HG02884 (cell line): ENCODE measurements at regions not wholly inside any gene's neighbourhood (a gene's known extent, or its start where the extent isn't known, plus 50 kb on each side); places are given as distances from the start of the nearest gene placed in this dataset.

ENCODE experiments used
- ATAC-seq: cut with Tn5 transposase; IDR thresholded peaks from one replicate; pipeline ENCODE4 v1.9.1; 2021; ENCODE audit warnings: mild to moderate bottlenecking, moderate library complexity; ENCODE audit not compliant: unreplicated experiment

DNA sequence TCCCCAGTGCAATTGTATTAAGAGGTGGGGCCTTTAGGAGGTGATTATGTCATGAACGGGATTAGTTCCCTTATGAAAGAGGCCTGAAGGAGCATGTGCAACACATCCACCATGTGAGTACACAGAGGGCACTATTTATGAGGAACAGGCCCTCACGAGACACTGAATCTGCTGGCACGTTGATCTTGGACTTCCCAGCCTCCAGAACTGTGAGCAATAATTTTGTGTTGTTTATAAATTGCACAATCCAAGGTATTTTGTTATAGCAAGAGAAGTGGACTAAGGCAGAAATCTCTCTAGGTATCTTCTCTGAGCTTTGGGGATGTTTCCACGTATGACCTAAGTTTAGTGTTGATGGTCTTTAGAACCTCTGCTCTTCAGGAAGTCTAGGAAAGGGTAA lies 149.3 kb upstream of the CBLB start:
- ATAC-seq = no peak

DNA sequence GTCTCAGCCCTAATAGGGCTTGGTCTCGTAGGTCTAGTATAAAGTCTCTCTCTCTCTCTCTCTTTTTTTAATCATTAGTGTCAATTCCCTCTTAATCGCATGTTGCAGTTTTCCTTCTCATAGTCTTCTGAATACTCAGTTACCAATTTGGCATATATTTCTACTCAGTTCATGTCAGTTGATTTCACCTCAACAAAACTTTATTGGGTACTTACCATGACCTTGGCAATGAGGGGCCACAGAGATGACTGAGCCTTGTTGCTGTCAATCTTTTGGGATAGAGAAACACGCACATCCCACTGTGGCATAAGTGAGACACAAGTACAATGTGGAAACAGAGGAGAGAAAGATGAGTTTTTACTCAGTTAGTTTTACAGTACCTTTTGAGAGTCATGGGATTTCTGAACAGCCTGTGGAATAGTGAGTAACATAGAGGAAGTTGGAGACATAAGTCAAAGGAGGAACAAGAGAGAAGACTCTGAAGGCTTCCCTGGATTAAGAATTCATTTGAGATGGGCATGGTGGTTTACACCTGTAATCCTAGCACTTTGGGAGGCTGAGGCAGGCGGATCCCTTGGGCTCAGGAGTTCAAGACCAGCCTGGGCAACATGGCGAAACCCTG lies 150.2 kb upstream of the CBLB start:
- no peak for ATAC-seq

DNA sequence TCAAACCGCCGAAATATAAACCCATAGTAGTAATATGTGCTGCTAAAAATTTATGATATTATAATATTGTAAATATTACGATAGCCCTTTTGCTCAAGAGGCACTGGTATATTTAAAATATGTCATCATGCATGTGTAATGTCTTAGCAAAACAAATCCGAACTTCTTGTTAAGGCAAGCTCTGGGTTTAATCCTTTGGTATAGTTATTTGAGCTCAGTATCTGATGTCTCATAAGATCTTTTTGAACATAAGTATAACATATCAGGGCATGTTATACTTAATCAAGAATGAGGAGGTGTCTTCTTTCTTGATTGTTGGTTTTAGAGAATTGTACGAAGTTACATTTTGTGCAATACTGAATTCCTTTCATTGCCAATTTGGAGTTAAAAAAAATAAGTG lies 154.1 kb upstream of the CBLB start:
- no peak for ATAC-seq

DNA sequence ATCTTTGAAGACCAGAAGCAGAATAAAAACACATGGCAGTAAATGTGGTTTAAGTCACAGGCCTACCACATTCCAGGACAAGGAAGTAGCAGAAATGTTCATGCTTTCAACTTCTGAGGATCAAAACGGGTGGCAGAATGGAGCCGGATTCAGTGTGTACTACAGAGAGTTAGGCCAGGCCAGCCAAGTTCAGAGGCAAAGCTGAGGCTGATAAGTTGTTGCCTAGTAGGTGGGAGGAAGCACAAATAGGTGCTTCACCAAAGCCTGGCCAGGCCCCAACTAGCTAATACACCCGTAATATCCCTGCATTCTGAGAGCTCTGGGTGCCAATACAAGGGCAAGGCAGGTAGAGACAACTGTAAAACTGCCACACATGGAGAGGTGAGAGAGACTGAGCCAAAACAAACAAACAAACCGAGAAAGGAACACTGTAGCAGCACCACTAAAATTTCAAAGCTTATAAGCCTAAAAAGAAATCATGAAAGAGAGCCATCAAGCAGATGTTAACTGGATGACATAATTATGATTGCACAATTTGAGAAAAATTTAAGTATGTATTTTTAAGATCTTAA lies 156.4 kb upstream of the CBLB start:
- ATAC-seq = no peak

DNA sequence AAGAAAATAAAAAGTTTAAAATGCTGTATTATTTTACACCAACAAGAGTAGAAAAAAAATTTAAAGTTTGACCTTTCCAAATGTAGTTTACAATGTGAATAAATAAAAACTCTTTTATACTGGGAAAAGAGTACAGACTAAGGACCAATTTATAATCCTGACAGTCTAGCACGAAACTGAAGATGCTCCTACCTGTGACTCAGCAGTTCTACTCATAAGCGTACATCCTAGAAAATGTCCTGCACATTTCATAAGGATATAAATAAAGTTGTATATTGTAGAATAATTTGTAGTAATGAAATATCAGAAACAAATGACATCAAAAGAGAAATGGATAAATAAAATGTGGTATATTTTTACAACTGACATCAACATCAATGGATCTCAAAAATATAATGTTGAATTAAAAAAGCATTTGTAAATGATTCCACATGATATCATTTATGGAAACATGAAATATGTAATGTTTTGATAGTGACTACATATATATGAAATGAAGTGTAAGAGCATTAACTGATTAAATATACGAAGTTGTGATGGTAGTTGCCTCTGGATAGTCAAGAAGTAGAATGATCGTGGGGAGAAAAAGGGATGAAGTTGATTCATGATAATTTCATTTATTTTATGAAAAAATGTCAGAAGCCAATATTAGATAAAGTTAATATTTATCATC lies 161.3 kb upstream of the CBLB start:
- ATAC-seq = no peak

DNA sequence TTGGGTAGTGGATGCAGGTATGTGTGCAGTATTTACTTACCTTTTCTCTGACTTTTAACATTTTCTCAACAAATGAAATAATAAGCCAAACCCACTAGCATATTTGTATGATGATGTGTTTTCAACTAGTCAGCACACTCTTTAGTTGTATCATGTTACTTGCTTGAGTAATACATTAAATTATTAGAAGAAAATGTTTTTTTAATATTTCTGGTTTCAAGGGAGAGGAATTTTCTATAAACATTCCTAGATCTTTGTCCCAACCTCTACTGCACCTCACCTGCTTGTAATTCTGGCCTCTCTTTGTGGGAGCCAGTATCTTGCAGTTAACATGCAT lies 161.8 kb upstream of the CBLB start:
- no peak for ATAC-seq

DNA sequence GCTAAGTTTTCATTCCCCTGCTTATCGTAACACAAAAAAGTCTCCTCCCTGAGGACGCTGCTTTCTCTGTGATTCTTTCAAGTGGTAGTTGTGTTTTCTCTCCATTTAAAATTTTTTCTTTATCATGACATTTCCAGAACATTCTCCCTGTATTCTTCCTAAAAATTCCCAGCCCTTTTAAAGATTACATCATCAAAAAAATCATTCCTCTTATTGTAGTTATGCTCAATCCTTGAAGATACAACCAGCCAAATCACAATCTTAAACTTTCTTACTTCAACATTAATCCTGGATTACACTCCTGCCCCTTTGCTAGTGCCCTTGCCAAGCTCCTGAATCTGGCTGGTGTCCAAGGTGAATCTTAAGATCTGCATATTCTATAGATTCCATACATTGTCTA lies 163.7 kb upstream of the CBLB start:
- ATAC-seq = no peak

DNA sequence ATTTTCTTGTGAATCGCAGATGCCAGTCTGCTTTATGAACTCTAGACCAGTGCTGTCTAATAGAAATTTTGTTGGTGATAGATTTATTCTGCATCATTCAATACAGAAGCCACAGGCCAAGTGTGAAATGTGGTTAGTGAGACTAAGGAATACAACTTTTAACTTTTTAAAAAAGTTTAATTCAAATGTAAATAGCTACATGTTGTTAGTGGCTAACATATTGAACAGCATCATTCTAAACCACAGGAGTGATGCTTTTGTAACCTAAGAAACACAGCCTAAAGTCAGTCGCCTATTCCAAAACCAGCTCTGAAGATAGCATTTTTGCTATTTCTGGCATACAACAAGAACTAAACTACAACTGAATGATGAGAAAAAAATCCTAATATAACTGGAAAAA lies 164.8 kb upstream of the CBLB start:
- ATAC-seq = no peak

DNA sequence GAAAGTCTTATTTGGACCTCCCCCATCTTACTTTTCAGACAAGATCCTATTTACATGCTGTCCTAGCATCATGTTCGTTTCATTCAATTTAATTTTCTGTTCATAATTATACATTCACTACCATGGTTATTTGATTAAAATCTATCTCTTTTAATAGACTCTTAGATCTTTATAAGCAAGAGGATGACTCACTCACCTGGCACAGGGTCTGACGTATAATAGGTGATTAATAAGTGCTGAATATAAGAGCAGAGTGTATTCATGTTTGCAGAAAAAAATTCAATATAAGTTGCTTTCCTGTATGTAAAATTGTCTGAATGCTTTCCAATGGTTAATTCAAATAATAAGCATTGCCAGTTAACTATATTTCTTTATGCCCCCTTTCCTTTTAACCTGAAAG lies 165.5 kb upstream of the CBLB start:
- ATAC-seq = no peak

DNA sequence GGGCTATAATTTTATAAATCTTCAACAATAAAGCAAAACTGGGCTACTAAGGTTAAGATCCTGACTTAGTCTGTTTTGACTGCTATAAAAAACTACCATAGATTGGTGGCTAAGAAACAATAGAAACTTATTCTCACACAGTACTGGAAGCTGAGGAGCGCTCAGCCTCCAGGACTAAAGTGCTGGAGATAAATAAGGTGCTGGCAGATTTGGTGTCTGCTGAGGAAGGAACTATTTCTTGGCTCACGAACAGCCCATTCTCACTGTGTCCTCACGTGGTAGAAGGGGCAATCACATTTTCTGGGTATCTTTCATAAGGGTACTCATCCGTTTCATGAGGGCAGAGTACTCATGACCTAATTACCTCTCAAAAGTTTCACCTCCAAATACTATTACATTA lies 166.8 kb upstream of the CBLB start:
- ATAC-seq = no peak

DNA sequence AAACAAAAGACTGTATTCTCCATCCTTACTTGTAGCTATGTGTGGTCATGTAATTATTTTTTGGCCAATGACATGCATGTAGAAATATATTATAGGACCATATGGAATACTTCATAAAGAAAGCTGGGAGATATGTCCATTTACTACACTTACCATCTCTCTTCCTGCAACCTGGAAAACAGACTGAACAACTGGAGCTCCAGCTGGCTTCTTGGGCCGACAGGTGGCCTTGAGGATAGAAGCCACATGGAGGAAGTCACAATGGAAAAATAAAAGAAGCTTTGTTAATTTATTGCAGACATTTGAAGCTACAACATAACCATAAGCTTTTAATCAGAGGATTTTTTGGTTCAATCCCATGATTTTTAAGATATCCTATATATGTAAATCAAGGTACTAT lies 167.9 kb upstream of the CBLB start:
- ATAC-seq = no peak

DNA sequence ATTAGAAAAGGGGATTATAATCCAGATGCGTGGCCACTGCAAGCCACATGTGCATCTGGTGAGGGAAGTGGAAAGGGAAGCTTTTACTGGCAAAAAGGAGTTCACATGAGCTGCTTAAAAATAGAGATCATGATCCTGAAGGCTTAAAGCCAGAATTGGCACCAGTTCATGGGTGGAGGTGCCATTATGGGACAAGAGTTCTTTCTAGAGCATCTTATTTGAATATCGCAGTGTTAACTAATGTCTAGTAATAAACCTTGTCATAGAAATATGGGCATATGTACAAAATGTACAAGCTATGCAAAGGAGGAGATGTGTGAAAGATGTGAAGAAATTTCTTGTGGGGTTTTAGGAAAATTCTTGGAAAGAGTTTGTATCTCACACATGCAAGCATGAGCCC lies 178.4 kb upstream of the CBLB start:
- no peak for ATAC-seq

DNA sequence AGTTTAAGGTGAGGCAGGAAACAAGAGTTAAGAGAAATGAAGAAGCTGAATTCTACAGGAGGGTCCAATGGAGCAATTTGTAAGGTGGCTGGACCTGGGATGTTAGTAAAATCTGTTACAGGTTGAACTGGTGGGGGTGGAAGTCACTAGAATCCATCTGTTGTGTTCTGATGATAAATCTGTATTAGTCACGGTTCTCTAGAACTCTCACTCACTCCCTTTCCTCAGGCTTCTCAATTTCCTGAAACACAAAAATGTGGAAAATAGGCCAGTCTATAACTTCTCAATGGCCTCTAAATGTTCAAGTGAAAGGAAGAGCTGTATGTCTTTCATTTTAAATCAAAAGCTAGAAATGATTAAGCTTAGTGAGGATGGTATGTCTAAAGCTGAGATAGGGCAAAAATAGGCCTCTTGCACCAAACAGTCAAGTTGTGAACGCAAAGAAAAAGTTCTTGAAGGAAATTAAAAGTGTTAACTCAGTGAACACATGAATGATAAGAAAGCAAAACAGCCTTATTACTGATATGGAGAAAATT lies 180.2 kb upstream of the CBLB start:
- ATAC-seq = no peak

DNA sequence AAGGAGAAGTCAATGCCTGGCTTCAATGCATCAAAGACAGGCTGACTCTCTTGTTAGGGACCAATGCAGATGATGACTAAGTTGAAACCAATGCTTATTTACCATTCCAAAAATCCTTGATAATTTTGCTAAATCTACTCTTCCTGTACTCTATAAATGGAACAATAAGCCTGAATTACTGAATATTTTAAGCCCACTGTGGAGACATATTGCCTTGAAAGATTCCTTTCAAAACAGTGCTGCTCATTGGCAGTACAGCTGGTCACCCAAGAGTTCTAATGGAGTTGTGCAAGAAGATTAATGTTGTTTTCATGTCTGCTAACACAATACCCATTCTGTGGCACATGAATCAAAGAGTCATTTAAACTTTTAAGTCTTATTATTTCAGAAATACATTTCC lies 181.0 kb upstream of the CBLB start:
- ATAC-seq = no peak

DNA sequence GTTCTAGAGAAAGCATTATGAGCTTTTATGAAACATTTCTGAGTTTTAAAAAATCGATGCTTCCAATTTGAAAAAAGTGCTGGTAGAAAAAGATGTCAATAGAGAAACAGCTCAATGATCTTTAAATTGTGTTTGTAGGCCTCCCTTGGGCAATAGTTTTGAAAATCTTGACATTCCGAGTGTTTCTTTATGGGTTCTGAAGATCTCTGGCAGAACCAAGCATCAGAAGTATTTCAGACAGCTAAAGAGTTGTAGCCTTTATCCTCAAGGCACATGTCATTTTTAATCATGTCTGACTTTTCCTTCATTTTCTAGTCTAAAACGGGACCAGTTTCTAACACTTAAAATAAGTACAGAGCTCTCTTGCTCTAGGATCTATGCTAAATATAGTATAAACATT lies 188.1 kb upstream of the CBLB start:
- no peak for ATAC-seq

DNA sequence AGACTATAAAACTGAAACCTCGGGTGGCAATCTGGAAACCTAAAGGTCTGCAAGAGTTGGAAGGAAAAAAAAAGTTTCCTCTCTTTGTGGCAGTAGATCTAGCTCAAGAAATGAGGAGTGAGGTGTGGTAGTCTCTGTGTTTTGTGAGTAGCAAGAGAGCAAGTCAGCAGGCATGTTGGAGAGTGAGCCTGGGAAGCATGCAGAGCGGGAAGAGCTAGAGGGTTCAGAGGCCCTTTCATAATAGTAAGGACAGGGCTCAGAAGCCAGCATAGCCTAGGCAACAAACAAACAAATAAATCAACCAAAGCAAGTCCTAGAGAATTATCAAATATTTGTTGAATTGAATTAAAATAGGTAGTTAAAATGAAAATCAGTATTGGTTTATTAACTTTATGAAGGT lies 189.7 kb upstream of the CBLB start:
- ATAC-seq = no peak

DNA sequence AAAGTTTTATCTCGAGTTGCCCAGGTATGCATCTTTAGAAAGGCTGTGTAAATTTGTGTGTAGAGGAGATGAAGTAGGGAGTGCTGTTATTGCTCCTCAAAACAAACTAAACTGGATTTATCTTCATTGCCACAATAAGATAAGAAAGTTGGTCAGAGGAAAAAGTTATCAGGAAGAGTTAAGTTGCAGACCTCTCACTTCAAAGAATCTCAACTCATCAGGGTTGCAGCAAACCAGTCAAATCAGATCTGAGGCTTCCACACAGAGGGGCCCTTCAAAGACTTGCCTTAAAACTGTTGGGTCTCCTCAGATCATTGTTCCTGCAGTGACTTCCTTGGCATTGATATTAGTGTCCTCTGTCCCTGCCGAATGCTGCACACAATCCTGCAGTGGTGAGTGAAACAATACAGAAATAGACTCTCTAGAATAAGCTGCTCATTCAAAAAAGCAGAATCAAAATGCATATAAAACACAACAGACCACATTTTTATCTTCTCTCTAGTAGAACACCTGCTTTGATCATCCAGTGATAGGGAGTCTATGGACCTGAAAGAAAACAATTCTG lies 191.2 kb upstream of the CBLB start:
- no peak for ATAC-seq

DNA sequence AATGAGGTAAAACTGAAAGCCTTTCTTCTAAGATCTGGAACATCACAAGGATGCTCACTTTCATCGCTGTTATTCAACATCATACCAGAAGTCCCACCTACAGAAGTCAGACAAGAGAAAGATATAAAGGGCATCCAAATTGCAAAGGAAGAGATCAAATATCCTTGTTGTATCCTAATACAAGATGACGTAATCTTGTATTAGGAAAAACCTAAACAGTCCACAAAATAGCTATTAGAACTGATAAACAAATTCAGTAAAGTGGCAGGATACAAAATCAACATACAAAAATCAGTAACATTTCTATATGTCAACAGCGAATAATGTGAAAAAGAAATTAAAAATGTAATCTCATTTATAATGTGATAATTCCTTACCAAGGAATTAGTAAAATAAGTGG lies 195.1 kb upstream of the CBLB start:
- ATAC-seq = no peak

DNA sequence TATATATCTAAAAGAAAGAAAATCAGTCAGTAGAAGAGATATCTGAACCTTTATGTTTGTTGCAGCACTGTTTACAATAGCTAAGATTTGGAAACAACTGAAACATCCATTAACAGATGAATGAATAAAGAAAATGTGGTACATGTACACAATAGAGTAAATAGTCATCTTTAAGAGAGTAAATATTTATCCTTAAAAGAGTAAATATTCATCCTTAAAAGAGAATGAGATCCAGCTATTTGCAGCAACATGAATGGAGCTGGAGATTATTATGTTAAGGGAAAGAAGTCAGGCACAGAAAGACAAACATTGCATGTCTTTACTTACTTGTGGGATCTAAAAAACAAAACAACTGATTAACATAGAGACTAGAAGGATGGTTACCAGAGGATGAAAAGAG lies 197.0 kb upstream of the CBLB start:
- ATAC-seq = no peak

DNA sequence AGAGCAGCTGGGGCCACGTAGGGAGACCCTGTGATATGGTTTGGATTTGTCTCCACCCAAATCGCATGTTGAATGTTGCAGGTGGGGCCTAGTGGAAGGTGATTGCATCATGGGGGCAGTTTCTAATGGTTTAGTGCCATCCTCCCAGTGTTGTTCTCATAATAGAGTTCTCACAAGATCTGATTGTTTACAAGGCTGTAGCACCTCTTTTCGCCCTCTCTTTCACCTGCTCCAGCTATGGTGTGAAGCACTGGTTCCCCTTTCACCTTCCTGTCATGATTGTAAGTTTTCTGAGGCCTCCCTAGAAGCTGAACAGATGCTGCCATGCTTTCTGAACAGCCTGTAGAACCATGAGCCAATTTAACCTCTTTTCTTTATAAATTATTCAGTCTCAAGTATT lies 198.9 kb upstream of the CBLB start:
- ATAC-seq = no peak

DNA sequence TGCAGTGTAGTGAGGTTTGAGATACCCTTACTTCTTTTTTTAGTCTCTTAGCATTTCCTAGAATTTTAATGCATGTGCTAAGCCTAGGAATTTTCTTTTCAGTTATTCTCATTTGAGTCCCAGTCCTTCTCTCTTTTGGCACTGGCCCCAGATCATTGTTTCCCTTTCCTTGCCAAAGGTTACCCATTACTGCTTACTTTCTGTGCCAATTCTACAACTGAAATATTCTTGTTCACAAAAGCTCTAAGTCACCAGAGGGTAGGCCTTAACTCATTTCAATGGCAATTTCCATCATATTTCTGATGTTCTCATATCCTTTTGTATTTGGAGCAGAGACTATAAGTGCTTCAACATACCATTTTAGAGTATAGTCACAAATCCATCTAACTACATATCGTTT lies 199.6 kb upstream of the CBLB start:
- ATAC-seq = no peak

DNA sequence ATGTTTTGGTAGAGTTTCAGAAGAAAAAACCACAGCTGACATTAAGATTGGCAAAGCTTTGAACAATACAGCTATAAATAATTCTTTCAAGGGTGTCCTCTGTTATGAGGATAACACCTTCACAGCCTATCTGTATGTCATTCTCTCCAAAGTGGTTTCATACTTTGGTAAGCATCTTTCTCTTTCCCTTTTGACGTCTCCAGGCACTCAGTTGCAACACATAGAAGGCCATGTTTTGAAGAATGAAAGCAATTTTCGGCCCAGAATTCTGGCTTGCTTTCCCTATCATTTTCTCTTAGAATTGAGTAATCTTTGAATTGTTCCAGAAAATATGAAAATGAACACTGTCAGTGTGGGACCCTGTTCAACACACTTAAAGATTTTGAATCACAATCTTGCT lies 200.0 kb upstream of the CBLB start:
- ATAC-seq = no peak
